Neural crest cell (in vitro differentiated cells): ENCODE measurements at regions not wholly inside any gene's neighbourhood (a gene's known extent, or its start where the extent isn't known, plus 50 kb on each side); places are given as distances from the start of the nearest gene placed in this dataset.

Experiments
- DNase-seq: peaks from one replicate; pipeline ENCODE4 v3.0.0; 2021; ENCODE audit warnings: low read depth, mixed read lengths, low spot score
- H3K27ac Mint-ChIP-seq: one replicate; pipeline ENCODE4 v1.8.0; 2021; ENCODE audit warnings: mild to moderate bottlenecking, mixed read lengths; ENCODE audit not compliant: unreplicated experiment
- H3K27me3 Mint-ChIP-seq: 2 replicates; pipeline ENCODE4 v1.8.0; 2021; ENCODE audit warnings: low read depth, mild to moderate bottlenecking, mixed read lengths
- H3K36me3 Mint-ChIP-seq: 2 replicates; pipeline ENCODE4 v1.8.0; 2021; ENCODE audit warnings: low read depth, mild to moderate bottlenecking, mixed read lengths
- H3K4me1 Mint-ChIP-seq: 2 replicates; pipeline ENCODE4 v1.8.0; 2021; ENCODE audit warnings: mixed read lengths
- H3K4me3 Mint-ChIP-seq: one replicate; pipeline ENCODE4 v1.8.0; 2021; ENCODE audit warnings: mild to moderate bottlenecking, mixed read lengths
- H3K9me3 Mint-ChIP-seq: 2 replicates; pipeline ENCODE4 v1.8.0; 2021; ENCODE audit warnings: mixed read lengths
- CTCF ChIP-seq: fragments of 200-600 bp; sonication (generic); conservative IDR thresholded peaks from 2 replicates; pipeline ENCODE4 v1.5.0; 2021; ENCODE audit warnings: antibody characterized with exemption, mild to moderate bottlenecking

- DNase-seq, result peak; percentile 72
- H3K9me3 Mint-ChIP-seq, result peaks cover 2% of the 10 kb centered on the region
- H3K27ac Mint-ChIP-seq, result peak overlapping the region; percentile 92
- H3K4me1 Mint-ChIP-seq, result peaks cover 57% of the 10 kb centered on the region
- H3K4me3 Mint-ChIP-seq, result peak overlapping the region; percentile 86
- no peak for TF ChIP-seq CTCF
- H3K36me3 Mint-ChIP-seq, result no peaks in the 10 kb centered on the region
- no peaks in the 10 kb centered on the region for H3K27me3 Mint-ChIP-seq
Measured at GRCh38 chr12:97275256-97275655, 187.3 kb upstream of the RMST start.

GRCh38 chr12:97275728-97276590, 186.6 kb upstream of the RMST start:
- DNase-seq, result peak; percentile 23
- Mint-ChIP-seq H3K36me3 (no peaks in the 10 kb centered on the region), H3K9me3 (no peaks in the 10 kb centered on the region), H3K27ac (peak overlapping the region; percentile 92), H3K27me3 (no peaks in the 10 kb centered on the region), H3K4me1 (peaks cover 51% of the 10 kb centered on the region), H3K4me3 (peak overlapping the region; percentile 86)
- no peak for TF ChIP-seq CTCF

- Mint-ChIP-seq H3K36me3 (no peaks in the 10 kb centered on the region), H3K27ac (peak overlapping the region; percentile 92), H3K9me3 (no peaks in the 10 kb centered on the region), H3K4me3 (peak overlapping the region; percentile 86), H3K4me1 (peaks cover 51% of the 10 kb centered on the region), H3K27me3 (no peaks in the 10 kb centered on the region)
- no peak for DNase-seq
- TF ChIP-seq CTCF, result no peak
Measured at GRCh38 chr12:97276661-97277429, 185.8 kb upstream of the RMST start.

GRCh38 chr12:97283297-97283696, 179.3 kb upstream of the RMST start:
- Mint-ChIP-seq H3K4me1 (peaks cover 11% of the 10 kb centered on the region), H3K9me3 (no peaks in the 10 kb centered on the region), H3K27ac (no peak overlapping the region), H3K36me3 (no peaks in the 10 kb centered on the region), H3K4me3 (no peak overlapping the region), H3K27me3 (no peaks in the 10 kb centered on the region)
- TF ChIP-seq CTCF, result peak; percentile 34
- DNase-seq, result no peak

- Mint-ChIP-seq H3K9me3 (peaks cover under 1% of the 10 kb centered on the region), H3K4me3 (no peak overlapping the region), H3K36me3 (no peaks in the 10 kb centered on the region), H3K27me3 (no peaks in the 10 kb centered on the region), H3K4me1 (peaks cover 15% of the 10 kb centered on the region), H3K27ac (no peak overlapping the region)
- DNase-seq, result no peak
- no peak for TF ChIP-seq CTCF
Measured at GRCh38 chr12:97288531-97288930, 174.1 kb upstream of the RMST start.
